DND-41 (cell line): ENCODE measurements at regions not wholly inside any gene's neighbourhood (a gene's known extent, or its start where the extent isn't known, plus 50 kb on each side); places are given as distances from the start of the nearest gene placed in this dataset.
A peak's percentile ranks its signal among the peaks of the same experiment; 100 is the strongest.

Experiments used
- ATAC-seq: fragments of 200-7000 bp; cut with Tn5 transposase; 3 replicates; pipeline ENCODE4 v1.9.1; 2021; ENCODE audit warnings: low read depth; ENCODE audit not compliant: insufficient read depth
- DNase-seq: peaks from one replicate; pipeline ENCODE4 v3.0.0-alpha.2; 2020
- H2AFZ ChIP-seq: 2 replicates; pipeline ENCODE4 v1.6.0; 2012; ENCODE audit warnings: low read depth, low read length
- H3K27ac ChIP-seq: 2 replicates; pipeline ENCODE4 v1.5.1; 2012; ENCODE audit warnings: low read length, inconsistent platforms
- H3K27me3 ChIP-seq: fragments of 200-600 bp; sonication (generic); 2 replicates; pipeline ENCODE4 v1.6.0; 2012; ENCODE audit warnings: low read length, mild to moderate bottlenecking, inconsistent platforms; ENCODE audit not compliant: insufficient read depth, poor library complexity
- H3K36me3 ChIP-seq: 2 replicates; pipeline ENCODE4 v1.5.1; 2012; ENCODE audit warnings: low read length, inconsistent platforms; ENCODE audit not compliant: insufficient read depth
- H3K4me1 ChIP-seq: 2 replicates; pipeline ENCODE4 v1.5.1; 2012; ENCODE audit warnings: mild to moderate bottlenecking, low read length; ENCODE audit not compliant: insufficient read depth
- H3K4me2 ChIP-seq: 2 replicates; pipeline ENCODE4 v1.6.0; 2012; ENCODE audit warnings: mild to moderate bottlenecking, moderate library complexity, low read length, inconsistent platforms; ENCODE audit not compliant: insufficient read depth
- H3K4me3 ChIP-seq, 2 experiments: fragments of 200-600 bp in 1 of 2; shearing (Covaris generic) in 1 of 2; 2 replicates each; pipeline ENCODE4 v1.5.1; 2012 to 2016; ENCODE audit warnings: inconsistent platforms in 2 of 2, low read length in 2 of 2, mild to moderate bottlenecking in 2 of 2, low read depth in 1 of 2, moderate library complexity in 1 of 2
- H3K79me2 ChIP-seq: 2 replicates; pipeline ENCODE4 v1.6.0; 2012; ENCODE audit warnings: low read length, inconsistent platforms; ENCODE audit not compliant: insufficient read depth
- H3K9ac ChIP-seq: 2 replicates; pipeline ENCODE4 v1.6.0; 2012; ENCODE audit warnings: low read depth, mild to moderate bottlenecking, inconsistent platforms, low read length, moderate library complexity
- H3K9me3 ChIP-seq: 2 replicates; pipeline ENCODE4 v1.5.1; 2012; ENCODE audit warnings: low read length, moderate library complexity, mild to moderate bottlenecking, inconsistent platforms; ENCODE audit not compliant: insufficient read depth, severe bottlenecking
- H4K20me1 ChIP-seq: 2 replicates; pipeline ENCODE4 v1.6.0; 2012; ENCODE audit warnings: low read length; ENCODE audit not compliant: insufficient read depth
- CTCF ChIP-seq: IDR thresholded peaks from 2 replicates; pipeline ENCODE4 v1.5.1; 2012; ENCODE audit warnings: borderline replicate concordance, low read length, moderate library complexity, mild to moderate bottlenecking; ENCODE audit not compliant: poor library complexity, severe bottlenecking; ENCODE audit errors: extremely low read depth
- EZH2 ChIP-seq: IDR thresholded peaks from 3 replicates; pipeline ENCODE4 v1.6.1; 2012; ENCODE audit warnings: borderline replicate concordance, low read depth, mild to moderate bottlenecking, moderate library complexity, low read length, inconsistent platforms; ENCODE audit not compliant: severe bottlenecking

DNA sequence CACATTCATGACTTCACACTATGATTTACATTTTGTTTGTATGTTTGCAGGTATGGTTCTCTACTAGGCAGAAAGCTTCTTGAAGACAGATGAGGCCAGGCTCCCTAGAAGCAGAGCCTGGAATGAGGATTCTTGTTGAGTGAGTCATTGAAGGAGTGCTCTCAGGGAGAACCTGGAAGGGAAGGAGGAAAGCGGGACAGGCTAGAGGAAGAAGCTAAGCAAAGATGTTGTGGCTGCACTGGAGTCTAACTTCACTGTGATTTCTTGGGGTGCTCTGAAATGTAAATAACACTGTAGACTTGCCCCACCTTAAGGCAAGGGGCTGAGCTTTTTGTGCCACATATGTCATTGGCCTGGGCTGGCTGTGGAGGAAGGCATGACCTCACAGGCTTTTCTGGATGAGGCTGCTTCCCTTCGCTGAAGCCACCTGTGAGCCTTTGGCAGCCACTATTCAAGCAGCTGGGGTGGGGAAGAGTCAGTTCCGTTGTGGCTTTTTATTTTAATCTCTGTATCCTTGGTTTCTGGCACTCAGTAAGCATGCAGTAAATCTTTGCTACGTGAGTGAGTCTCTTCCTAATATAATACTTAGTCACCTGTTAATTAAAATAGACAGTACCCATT, 307.3 kb downstream of the SV2B start:
- Histone ChIP-seq H4K20me1 (no peaks in the 10 kb centered on the region), H3K36me3 (no peaks in the 10 kb centered on the region), H3K79me2 (no peaks in the 10 kb centered on the region), H3K4me3 (no peak overlapping the region), H3K9ac (no peak overlapping the region), H3K9me3 (no peaks in the 10 kb centered on the region), H3K4me1 (peaks cover 26% of the 10 kb centered on the region), H3K27me3 (no peaks in the 10 kb centered on the region), H2AFZ (no peak overlapping the region), H3K27ac (peak overlapping the region; percentile 59), H3K4me2 (peak overlapping the region; percentile 45)
- DNase-seq: peak; percentile 88
- TF ChIP-seq CTCF (no peak), EZH2 (no peak)
- ATAC-seq: peak; percentile 100

DNA sequence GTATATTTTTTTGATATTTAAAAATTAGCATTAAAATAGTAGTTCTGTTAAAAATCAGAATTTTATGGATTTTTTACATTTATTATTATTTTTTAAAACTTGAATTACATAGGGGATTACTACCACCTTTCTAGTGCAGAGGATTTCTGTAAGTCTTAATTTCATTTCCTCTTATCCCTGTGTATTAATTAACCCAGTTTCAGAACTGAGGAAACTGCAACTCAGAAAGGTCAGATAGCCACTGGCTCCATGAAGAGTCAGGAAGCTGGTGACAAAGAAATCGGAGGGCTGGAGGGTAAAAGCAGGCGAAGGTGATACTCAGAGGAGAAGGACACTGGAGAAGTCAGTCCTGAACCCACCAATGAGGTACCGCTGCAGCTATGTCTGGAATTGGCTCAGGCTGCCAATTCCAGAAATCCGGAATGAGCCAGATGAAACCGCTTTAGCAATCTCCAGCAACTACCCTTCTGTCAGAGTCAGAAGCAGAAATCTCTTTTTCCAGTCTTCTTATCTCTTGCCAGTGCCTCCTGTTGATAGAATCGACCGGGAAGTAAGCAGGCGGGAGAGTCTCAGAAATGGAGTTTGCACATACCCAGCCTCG, 308.5 kb downstream of the SV2B start:
- Histone ChIP-seq H3K36me3 (no peaks in the 10 kb centered on the region), H3K4me2 (no peak overlapping the region), H3K27ac (no peak overlapping the region), H2AFZ (no peak overlapping the region), H3K79me2 (no peaks in the 10 kb centered on the region), H3K9ac (no peak overlapping the region), H3K27me3 (no peaks in the 10 kb centered on the region), H3K4me1 (peaks cover 26% of the 10 kb centered on the region), H3K4me3 (no peak overlapping the region), H3K9me3 (no peaks in the 10 kb centered on the region), H4K20me1 (no peaks in the 10 kb centered on the region)
- no peak for DNase-seq
- TF ChIP-seq CTCF (no peak), EZH2 (no peak)
- no peak for ATAC-seq

GRCh38 chr15:91409387-91409786, 309.3 kb downstream of the SV2B start:
- H3K36me3 ChIP-seq: no peaks in the 10 kb centered on the region
- H3K9me3 ChIP-seq: no peaks in the 10 kb centered on the region
- H4K20me1 ChIP-seq: no peaks in the 10 kb centered on the region
- no peak for ATAC-seq
- peaks cover 26% of the 10 kb centered on the region for H3K4me1 ChIP-seq
- H3K79me2 ChIP-seq: no peaks in the 10 kb centered on the region
- TF ChIP-seq EZH2 (no peak), CTCF (no peak)
- no peak for DNase-seq
- H3K27ac ChIP-seq: no peak overlapping the region
- no peak overlapping the region for H3K4me3 ChIP-seq
- H3K9ac ChIP-seq: no peak overlapping the region
- H3K4me2 ChIP-seq: no peak overlapping the region
- H3K27me3 ChIP-seq: no peaks in the 10 kb centered on the region
- no peak overlapping the region for H2AFZ ChIP-seq

GRCh38 chr15:91411586-91411985, 311.5 kb downstream of the SV2B start:
- H3K9ac ChIP-seq: no peak overlapping the region
- no peak overlapping the region for H2AFZ ChIP-seq
- ATAC-seq: no peak
- H3K79me2 ChIP-seq: no peaks in the 10 kb centered on the region
- H3K4me1 ChIP-seq: peaks cover 26% of the 10 kb centered on the region
- H3K9me3 ChIP-seq: no peaks in the 10 kb centered on the region
- H4K20me1 ChIP-seq: no peaks in the 10 kb centered on the region
- H3K27ac ChIP-seq: no peak overlapping the region
- no peak for DNase-seq
- no peaks in the 10 kb centered on the region for H3K27me3 ChIP-seq
- no peaks in the 10 kb centered on the region for H3K36me3 ChIP-seq
- no peak overlapping the region for H3K4me3 ChIP-seq
- no peak overlapping the region for H3K4me2 ChIP-seq
- TF ChIP-seq EZH2 (no peak), CTCF (no peak)
